NCI-H2196 (cell line): ENCODE measurements at regions not wholly inside any gene's neighbourhood (a gene's known extent, or its start where the extent isn't known, plus 50 kb on each side); places are given as distances from the start of the nearest gene placed in this dataset.
"Not testable (repeated sequence)": the region's sequence is repeated elsewhere in the genome, so short reads cannot be mapped to it uniquely, and the experiment has no call there.

Experiments used
- DNase-seq: peaks from one replicate; lab custom pipeline; 2025; ENCODE audit not compliant: unreplicated experiment; lab: John Stamatoyannopoulos, UW

DNA sequence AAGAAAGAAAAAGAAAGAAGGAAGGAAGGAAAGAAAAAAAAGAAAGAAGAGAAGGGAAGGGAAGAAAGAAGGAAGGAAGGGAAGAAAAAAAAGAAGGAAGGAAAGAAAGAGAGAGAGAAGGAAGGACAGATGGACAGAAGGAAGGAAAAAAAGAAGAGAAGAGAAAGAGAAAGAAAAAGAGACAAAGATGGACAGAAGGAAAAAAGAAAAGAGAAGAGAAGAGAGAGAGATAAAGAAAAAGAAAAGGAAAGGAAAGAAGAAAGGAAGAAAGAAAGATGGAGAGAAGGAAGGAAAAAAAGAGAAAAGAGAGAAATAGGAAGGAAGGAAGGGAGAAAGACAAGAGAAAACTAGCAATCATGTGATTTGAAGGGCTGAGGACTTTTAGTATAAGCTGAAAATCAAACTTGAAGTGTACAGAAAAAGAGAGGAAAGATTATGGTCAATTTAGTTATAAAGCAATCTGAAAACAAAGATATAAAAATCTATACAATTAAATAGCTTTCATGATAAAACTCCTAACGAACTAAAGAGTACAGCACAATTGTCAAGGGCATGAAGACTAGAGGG, 115.3 kb downstream of the LTN1 start:
- DNase-seq = no peak

DNA sequence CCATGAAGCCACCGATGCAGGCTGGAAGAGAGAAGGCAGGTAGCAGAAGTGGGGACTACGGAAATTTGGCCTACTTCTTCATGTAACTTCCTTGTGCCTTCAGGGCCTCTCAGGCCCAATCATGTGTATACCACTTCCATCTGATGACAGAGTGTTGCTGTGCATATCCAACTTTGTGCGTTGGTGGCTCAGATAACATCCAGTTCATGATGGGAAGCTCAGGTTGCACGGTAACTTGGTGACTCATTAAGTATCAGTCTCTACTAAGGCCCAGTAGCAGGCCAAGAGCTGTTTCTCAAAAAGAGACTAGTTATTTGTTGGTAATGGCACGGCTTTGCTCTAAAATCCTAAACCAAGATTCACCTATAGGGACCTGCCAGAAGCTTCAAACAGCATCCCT, 117.6 kb downstream of the LTN1 start:
- DNase-seq = no peak

DNA sequence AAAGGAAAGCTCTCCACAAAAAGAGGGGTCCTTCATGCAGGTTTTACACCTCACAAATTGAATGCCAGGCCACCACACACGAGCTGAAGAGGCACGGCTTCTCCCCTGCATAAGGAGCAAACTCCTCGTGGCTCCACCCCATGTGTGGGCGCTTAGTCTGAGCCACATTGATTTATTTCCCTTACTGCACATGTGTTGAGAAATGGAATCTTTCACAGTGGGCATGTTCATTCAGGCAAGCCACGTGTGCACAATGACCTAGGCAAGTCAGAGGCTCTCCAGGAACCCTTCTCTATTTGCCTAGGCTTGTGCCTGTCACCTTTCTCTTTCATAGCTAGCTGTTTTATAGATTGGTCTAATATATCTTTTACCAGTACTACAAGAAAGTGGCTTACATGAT, 120.5 kb downstream of the LTN1 start:
- DNase-seq = no peak

- DNase-seq = no peak
These were observed 121.2 kb downstream of the LTN1 start for GRCh38 chr21:28871388-28872010.

DNA sequence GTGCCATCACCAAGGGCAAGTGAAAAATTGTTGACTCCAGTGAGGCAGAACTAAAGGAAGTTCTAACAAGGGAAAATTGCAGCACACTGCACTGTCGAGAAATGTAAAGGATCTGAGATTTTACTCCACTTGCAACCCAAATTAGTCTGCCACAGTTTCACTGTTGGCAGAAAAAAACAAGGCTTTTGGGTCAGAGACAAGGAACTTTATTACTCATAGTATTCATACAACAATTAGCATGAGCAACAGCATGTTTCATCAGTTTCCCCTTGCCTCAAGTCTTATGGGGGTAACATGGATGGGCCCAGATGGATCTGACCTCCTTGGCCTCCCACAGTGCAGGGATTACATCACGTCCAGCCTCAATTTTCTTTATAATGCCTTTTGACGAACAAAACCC, 125.3 kb downstream of the LTN1 start:
- no peak for DNase-seq

GRCh38 chr21:28865488-28866186, 127.0 kb downstream of the LTN1 start:
- DNase-seq = no peak

DNA sequence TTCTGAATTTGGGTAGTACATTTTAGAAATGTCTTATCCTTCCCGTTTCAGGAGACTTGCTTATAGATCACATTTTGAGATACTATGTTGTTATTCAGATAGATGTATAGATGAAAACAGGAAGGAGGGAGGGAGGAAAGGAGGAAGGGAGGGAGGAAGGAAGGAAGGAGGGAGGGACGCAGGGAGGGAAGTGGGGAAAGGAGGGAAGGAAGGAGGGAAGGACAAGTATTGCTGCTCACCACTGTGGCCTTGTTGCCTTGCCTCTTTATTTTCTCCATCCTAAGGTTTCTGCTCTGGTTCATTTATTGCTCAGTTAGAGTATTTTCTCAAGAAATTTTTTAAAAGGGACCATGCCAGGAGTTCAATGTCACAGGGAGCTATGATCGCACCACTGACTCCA, 134.3 kb downstream of the LTN1 start:
- DNase-seq = no peak

GRCh38 chr21:28857752-28858151, 134.9 kb downstream of the LTN1 start:
- no peak for DNase-seq

- DNase-seq = no peak
These were observed 136.0 kb downstream of the LTN1 start for GRCh38 chr21:28856588-28857250.

DNA sequence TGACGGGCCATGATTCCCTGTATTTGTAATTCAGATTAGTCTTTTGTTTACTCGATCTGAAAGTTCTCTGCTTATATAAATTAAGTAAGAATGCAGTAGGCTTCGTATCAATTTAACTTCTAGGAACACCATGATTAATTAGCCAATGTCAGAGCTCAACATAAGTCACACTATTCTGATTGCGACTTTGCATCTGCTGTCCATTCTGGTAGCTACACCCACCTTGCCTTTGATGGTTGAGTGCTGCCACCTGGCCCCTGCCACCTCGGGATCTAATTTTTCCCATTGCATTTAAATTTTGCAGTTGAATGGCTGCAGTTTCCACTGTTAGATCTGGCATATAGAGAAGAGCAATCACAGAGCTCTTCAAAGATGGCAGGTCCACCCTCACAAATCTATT, 140.0 kb downstream of the LTN1 start:
- no peak for DNase-seq

DNA sequence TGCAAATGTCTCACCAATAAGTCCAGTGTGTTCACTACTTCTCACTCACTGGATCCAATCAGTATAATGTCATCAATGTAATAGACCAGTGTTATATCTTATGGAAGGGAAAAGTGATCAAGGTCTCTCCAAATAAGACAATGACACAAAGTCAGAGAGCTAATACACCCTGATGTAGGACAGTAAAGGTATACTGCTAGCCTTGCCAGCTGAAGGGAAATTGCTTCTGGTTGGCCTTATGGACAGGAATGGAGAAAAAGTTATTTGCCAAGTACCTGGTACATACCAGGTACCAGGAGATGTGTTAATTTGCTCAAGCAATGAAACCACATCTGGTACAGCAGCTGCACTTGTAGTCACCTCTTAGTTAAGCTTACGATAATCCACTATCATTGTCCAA, 141.0 kb downstream of the LTN1 start:
- no peak for DNase-seq

DNA sequence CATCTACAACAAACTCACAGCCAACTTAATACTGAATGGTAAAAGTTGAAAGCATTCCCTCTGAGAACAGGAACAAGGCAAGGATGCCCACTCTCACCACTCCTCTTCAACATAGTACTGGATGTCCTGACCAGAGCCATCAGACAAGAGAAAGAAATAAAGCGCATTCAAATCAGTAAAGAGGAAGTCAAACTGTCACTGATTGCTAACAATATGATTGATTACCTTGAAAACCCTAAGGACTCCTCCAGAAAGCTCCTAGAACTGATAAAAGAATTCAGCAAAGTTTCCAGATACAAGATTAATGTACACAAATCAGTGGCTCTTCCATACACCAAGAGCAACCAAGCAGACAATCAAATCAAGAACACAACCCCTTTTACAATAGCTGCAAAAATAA, 153.4 kb downstream of the LTN1 start:
- DNase-seq = not testable (repeated sequence)

- not testable (repeated sequence) for DNase-seq
These were observed 155.3 kb downstream of the LTN1 start for GRCh38 chr21:28837426-28837825.

GRCh38 chr21:28836588-28836987, 156.1 kb downstream of the LTN1 start:
- DNase-seq = not testable (repeated sequence)

GRCh38 chr21:28834335-28835238, 158.1 kb downstream of the LTN1 start:
- DNase-seq = no peak

DNA sequence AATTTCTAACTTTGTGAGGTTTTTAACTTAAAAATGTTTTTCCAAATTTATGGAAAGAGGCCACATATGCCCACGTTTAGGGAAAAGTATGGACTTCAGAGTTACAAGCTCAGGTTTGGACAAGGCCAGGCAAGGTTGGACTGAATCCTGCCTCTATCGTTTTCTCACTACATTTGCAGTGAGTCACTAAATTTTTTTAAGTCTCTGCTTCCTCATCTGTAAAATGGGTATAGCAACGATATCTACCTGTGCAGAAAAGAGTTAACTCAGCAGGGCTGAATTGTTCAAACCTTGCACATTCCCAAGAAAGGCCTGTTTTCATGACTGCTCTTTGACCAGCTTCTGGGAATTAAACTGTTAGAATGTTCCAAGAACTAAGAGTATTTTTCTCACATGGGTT, 159.1 kb downstream of the LTN1 start:
- no peak for DNase-seq

GRCh38 chr21:28833182-28833581, 159.5 kb downstream of the LTN1 start:
- no peak for DNase-seq

- no peak for DNase-seq
These were observed 160.0 kb downstream of the LTN1 start for GRCh38 chr21:28832715-28833061.

- no peak for DNase-seq
These were observed 160.5 kb downstream of the LTN1 start for GRCh38 chr21:28832013-28832714.

DNA sequence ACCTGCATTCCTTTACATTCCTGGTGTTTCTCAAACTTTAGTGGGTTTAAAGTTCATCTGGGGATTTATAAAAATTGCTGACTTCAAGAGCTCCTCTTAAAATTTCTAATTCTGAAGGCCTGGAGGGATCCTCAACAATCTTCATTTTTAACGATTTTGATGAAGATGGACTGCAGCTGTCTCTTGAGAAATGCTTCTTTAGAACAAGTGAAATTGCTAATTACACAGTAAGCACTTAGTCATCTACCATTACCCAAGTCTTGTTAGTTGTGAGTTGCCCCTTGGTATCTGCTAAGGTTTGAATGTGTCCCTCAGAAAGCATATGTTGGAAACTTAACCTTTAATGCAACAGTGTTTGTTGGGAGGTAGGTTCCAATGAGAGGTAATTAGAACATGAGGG, 163.7 kb downstream of the LTN1 start:
- no peak for DNase-seq

- DNase-seq = no peak
These were observed 164.7 kb downstream of the LTN1 start for GRCh38 chr21:28828021-28828420.
